ENCODE measurements at regions not wholly inside any gene's neighbourhood (a gene's known extent, or its start where the extent isn't known, plus 50 kb on each side); places are given as distances from the start of the nearest gene placed in this dataset.

- no peak overlapping the region for H3K4me3 ChIP-seq
Observed at GRCh38 chrX:15127010-15127409, 142.9 kb downstream of the ASB9 start.

GRCh38 chrX:15116900-15117299 lies 153.0 kb downstream of the ASB9 start:
- H3K9me3 ChIP-seq (replicated peaks in 1 of 3) = no peaks in the 10 kb centered on the region
- DNase-seq = no peak
- intact Hi-C loops (cut with DNase I) = no loop called here
- H3K27me3 ChIP-seq = peaks cover 23% of the 10 kb centered on the region
- 64 to 74% (median 70%) methylated on average over 2 of the region's 2 CpGs for WGBS, 4 donors
- H3K36me3 ChIP-seq (replicated peaks in 1 of 2) = no peaks in the 10 kb centered on the region
- no peak overlapping the region for H3K27ac ChIP-seq
- H3K4me1 ChIP-seq (replicated peaks in 1 of 2) = no peaks in the 10 kb centered on the region
- no peak overlapping the region for H3K4me3 ChIP-seq
- TF ChIP-seq CTCF (IDR thresholded peaks at IDR 0.05) = no peak
- TF ChIP-seq POLR2A (IDR thresholded peaks at IDR 0.05) = no peak

More at GRCh38 chrX:15127010-15127409, 142.9 kb downstream of the ASB9 start:
- no peak overlapping the region for H3K27ac ChIP-seq
- peaks cover 11% of the 10 kb centered on the region for H3K27me3 ChIP-seq
- no peaks in the 10 kb centered on the region for H3K9me3 ChIP-seq (replicated peaks in 1 of 3)
- H3K36me3 ChIP-seq (replicated peaks in 1 of 2) = no peaks in the 10 kb centered on the region
- WGBS, 4 donors = 46 to 75% (median 62%) methylated on average over 1 of the region's 1 CpG
- DNase-seq = no peak
- H3K4me1 ChIP-seq (replicated peaks in 1 of 2) = no peaks in the 10 kb centered on the region
- intact Hi-C loops (cut with DNase I) = no loop called here
- TF ChIP-seq POLR2A (IDR thresholded peaks at IDR 0.05) (no peak), CTCF (IDR thresholded peaks at IDR 0.05) (no peak)

GRCh38 chrX:15114743-15115566 lies 154.9 kb downstream of the ASB9 start:
- DNase-seq = no peak
- H3K4me1 ChIP-seq (replicated peaks in 1 of 2) = no peaks in the 10 kb centered on the region
- peaks cover 8% of the 10 kb centered on the region for H3K27me3 ChIP-seq
- TF ChIP-seq CTCF (IDR thresholded peaks at IDR 0.05) = no peak
- WGBS, 4 donors = 45 to 62% (median 54%) methylated on average over 6 to 8 of the region's 8 CpGs
- no peaks in the 10 kb centered on the region for H3K9me3 ChIP-seq (replicated peaks in 1 of 3)
- H3K27ac ChIP-seq = no peak overlapping the region
- H3K36me3 ChIP-seq (replicated peaks in 1 of 2) = no peaks in the 10 kb centered on the region
- intact Hi-C loops (cut with DNase I) = no loop called here
- H3K4me3 ChIP-seq = no peak overlapping the region

- intact Hi-C loops (cut with DNase I) = no loop called here
- Histone ChIP-seq H3K9me3 (replicated peaks in 1 of 3) (no peaks in the 10 kb centered on the region), H3K27me3 (no peaks in the 10 kb centered on the region), H3K4me3 (no peak overlapping the region), H3K36me3 (replicated peaks in 1 of 2) (no peaks in the 10 kb centered on the region), H3K4me1 (replicated peaks in 1 of 2) (no peaks in the 10 kb centered on the region), H3K27ac (no peak overlapping the region)
- no peak for DNase-seq
- no peak for TF ChIP-seq POLR2A (IDR thresholded peaks at IDR 0.05)
- no peak for TF ChIP-seq CTCF (IDR thresholded peaks at IDR 0.05)
- WGBS, 4 donors = 59 to 94% (median 80%) methylated on average over 1 of the region's 1 CpG; no CpG with 5 or more reads in 1 of the 4 donors
Observed at GRCh38 chrX:15107367-15107988, 162.4 kb downstream of the ASB9 start.

All from adrenal gland (tissue), 9 donors.